Ectodermal cell (in vitro differentiated cells): ENCODE measurements at regions not wholly inside any gene's neighbourhood (a gene's known extent, or its start where the extent isn't known, plus 50 kb on each side); places are given as distances from the start of the nearest gene placed in this dataset.
"Not testable (repeated sequence)": the region's sequence is repeated elsewhere in the genome, so short reads cannot be mapped to it uniquely, and the experiment has no call there.

Source experiments
- H3K27ac ChIP-seq: 2 replicates; pipeline ENCODE4 v1.7.0; 2013; ENCODE audit warnings: mild to moderate bottlenecking, low read depth, low read length; ENCODE audit not compliant: insufficient read depth, poor library complexity, severe bottlenecking
- H3K27me3 ChIP-seq: 2 replicates; pipeline ENCODE4 v1.7.0; 2013; ENCODE audit warnings: mild to moderate bottlenecking, low read length; ENCODE audit not compliant: insufficient read depth, control insufficient read depth, poor library complexity, severe bottlenecking
- H3K36me3 ChIP-seq: one replicate; pipeline ENCODE4 v1.7.0; 2013; ENCODE audit warnings: low read length; ENCODE audit not compliant: control insufficient read depth, insufficient read depth
- H3K4me1 ChIP-seq: one replicate; pipeline ENCODE4 v1.7.0; 2013; ENCODE audit warnings: low read length; ENCODE audit not compliant: control insufficient read depth, insufficient read depth
- H3K4me3 ChIP-seq: 2 replicates; pipeline ENCODE4 v1.7.0; 2013; ENCODE audit warnings: low read depth, low read length, control low read depth; ENCODE audit not compliant: insufficient read depth
- H3K9me3 ChIP-seq: 2 replicates; pipeline ENCODE4 v1.7.0; 2013; ENCODE audit warnings: mild to moderate bottlenecking, low read length, moderate library complexity; ENCODE audit not compliant: control insufficient read depth
- WGBS, 2 experiments: methylation state at CpG; one replicate each; pipeline ENCODE4 v1.1.7; 2013; ENCODE audit warnings: missing lambda C conversion rate in 2 of 2; 5-methylcytosine and 5-hydroxymethylcytosine counted together

GRCh38 chr10:23585186-23585585 lies 146.3 kb downstream of the OTUD1 start:
- 91 to 100% methylated on average over 1 of the region's 1 CpG for WGBS, 2 experiments
- H3K27me3 ChIP-seq: no peaks in the 10 kb centered on the region

GRCh38 chr10:23585666-23586065 lies 146.8 kb downstream of the OTUD1 start:
- H3K36me3 ChIP-seq: no peaks in the 10 kb centered on the region
- H3K9me3 ChIP-seq: no peaks in the 10 kb centered on the region
- 88 to 89% methylated on average over 2 of the region's 2 CpGs for WGBS, 2 experiments
- no peaks in the 10 kb centered on the region for H3K27me3 ChIP-seq
- H3K4me1 ChIP-seq: no peaks in the 10 kb centered on the region
- no peak overlapping the region for H3K4me3 ChIP-seq
- H3K27ac ChIP-seq: no peak overlapping the region

More at GRCh38 chr10:23585186-23585585, 146.3 kb downstream of the OTUD1 start:
- Histone ChIP-seq H3K4me3 (no peak overlapping the region), H3K27ac (no peak overlapping the region), H3K9me3 (no peaks in the 10 kb centered on the region), H3K4me1 (no peaks in the 10 kb centered on the region), H3K36me3 (no peaks in the 10 kb centered on the region)

- not testable (repeated sequence) for H3K27ac ChIP-seq, H3K36me3 ChIP-seq, H3K4me3 ChIP-seq, H3K9me3 ChIP-seq, H3K4me1 ChIP-seq, H3K27me3 ChIP-seq
- WGBS, 2 experiments: 92 to 93% methylated on average over 10 of the region's 10 CpGs
These were observed 156.4 kb downstream of the OTUD1 start for GRCh38 chr10:23595278-23595677.

- Histone ChIP-seq H3K9me3 (no peaks in the 10 kb centered on the region), H3K27ac (no peak overlapping the region), H3K36me3 (no peaks in the 10 kb centered on the region), H3K4me1 (no peaks in the 10 kb centered on the region), H3K27me3 (no peaks in the 10 kb centered on the region), H3K4me3 (no peak overlapping the region)
- WGBS, 2 experiments: 86 to 94% methylated on average over 2 of the region's 2 CpGs
These were observed 165.7 kb downstream of the OTUD1 start for GRCh38 chr10:23604613-23605012.

GRCh38 chr10:23606456-23606855 lies 167.6 kb downstream of the OTUD1 start:
- Histone ChIP-seq H3K4me1 (no peaks in the 10 kb centered on the region), H3K27me3 (no peaks in the 10 kb centered on the region), H3K4me3 (no peak overlapping the region), H3K36me3 (no peaks in the 10 kb centered on the region), H3K27ac (no peak overlapping the region), H3K9me3 (no peaks in the 10 kb centered on the region)
- 90 to 93% methylated on average over 7 of the region's 7 CpGs for WGBS, 2 experiments

- H3K36me3 ChIP-seq: no peaks in the 10 kb centered on the region
- H3K27me3 ChIP-seq: no peaks in the 10 kb centered on the region
- H3K4me1 ChIP-seq: no peaks in the 10 kb centered on the region
- no peak overlapping the region for H3K4me3 ChIP-seq
- H3K27ac ChIP-seq: no peak overlapping the region
- H3K9me3 ChIP-seq: no peaks in the 10 kb centered on the region
- WGBS, 2 experiments: 97 to 98% methylated on average over 6 to 7 of the region's 7 CpGs
These were observed 170.1 kb downstream of the OTUD1 start for GRCh38 chr10:23608926-23609325.

GRCh38 chr10:23610626-23611307 lies 171.9 kb downstream of the OTUD1 start:
- no peaks in the 10 kb centered on the region for H3K9me3 ChIP-seq
- H3K27ac ChIP-seq: no peak overlapping the region
- no peaks in the 10 kb centered on the region for H3K4me1 ChIP-seq
- WGBS, 2 experiments: 85 to 87% methylated on average over 4 of the region's 4 CpGs
- H3K27me3 ChIP-seq: no peaks in the 10 kb centered on the region
- no peak overlapping the region for H3K4me3 ChIP-seq
- H3K36me3 ChIP-seq: no peaks in the 10 kb centered on the region

- Histone ChIP-seq H3K9me3 (no peaks in the 10 kb centered on the region), H3K4me3 (no peak overlapping the region), H3K27ac (no peak overlapping the region), H3K4me1 (no peaks in the 10 kb centered on the region), H3K36me3 (no peaks in the 10 kb centered on the region), H3K27me3 (no peaks in the 10 kb centered on the region)
- WGBS, 2 experiments: 90 to 92% methylated on average over 5 to 6 of the region's 6 CpGs
These were observed 172.6 kb downstream of the OTUD1 start for GRCh38 chr10:23611308-23612029.

GRCh38 chr10:23613900-23614299 lies 175.0 kb downstream of the OTUD1 start:
- Histone ChIP-seq H3K4me3 (no peak overlapping the region), H3K27ac (no peak overlapping the region), H3K27me3 (no peaks in the 10 kb centered on the region), H3K36me3 (no peaks in the 10 kb centered on the region), H3K9me3 (no peaks in the 10 kb centered on the region), H3K4me1 (no peaks in the 10 kb centered on the region)
- WGBS, 2 experiments: 95 to 97% methylated on average over 2 of the region's 2 CpGs

- H3K27ac ChIP-seq: no peak overlapping the region
- H3K4me3 ChIP-seq: no peak overlapping the region
- no peaks in the 10 kb centered on the region for H3K36me3 ChIP-seq
- no peaks in the 10 kb centered on the region for H3K27me3 ChIP-seq
- H3K9me3 ChIP-seq: no peaks in the 10 kb centered on the region
- H3K4me1 ChIP-seq: no peaks in the 10 kb centered on the region
- WGBS, 2 experiments: 86 to 100% methylated on average over 1 of the region's 1 CpG
These were observed 175.6 kb downstream of the OTUD1 start for GRCh38 chr10:23614483-23614882.
